ENCODE measurements at regions not wholly inside any gene's neighbourhood (a gene's known extent, or its start where the extent isn't known, plus 50 kb on each side); places are given as distances from the start of the nearest gene placed in this dataset.

GRCh38 chr2:213220967-213221603 lies 63.2 kb upstream of the SPAG16 start:
- no peak for TF ChIP-seq CTCF (IDR thresholded peaks at IDR 0.05)
- no peak for TF ChIP-seq POLR2A (IDR thresholded peaks at IDR 0.05)
- TF ChIP-seq EP300 (IDR thresholded peaks at IDR 0.05) = no peak
- TF ChIP-seq POLR2AphosphoS5 (IDR thresholded peaks at IDR 0.05) = no peak
